SK-N-SH (cell line): ENCODE measurements at regions not wholly inside any gene's neighbourhood (a gene's known extent, or its start where the extent isn't known, plus 50 kb on each side); places are given as distances from the start of the nearest gene placed in this dataset.

Experiments
- CTCF ChIA-PET: fragments of 300-600, 350-600 bp; formaldehyde crosslinking; extraction: SDS; loops from one replicate; lab custom pipeline; 2021; lab: Yijun Ruan, JAX
- POLR2A ChIA-PET: fragments of 350-600 bp; sonication (Branson Sonifier 250); formaldehyde crosslinking; extraction: SDS; loops from one replicate; lab custom pipeline; 2020; ENCODE audit warnings: antibody characterized with exemption, inconsistent platforms; lab: Yijun Ruan, JAX
- DNase-seq: peaks from one replicate; pipeline ENCODE4 v3.0.0; 2012
- H2AFZ ChIP-seq: fragments of 200-600 bp; sonication (generic); 2 replicates; pipeline ENCODE4 v1.8.1; 2016; ENCODE audit warnings: antibody characterized with exemption, mild to moderate bottlenecking, low read depth
- H3F3A ChIP-seq: fragments of 200-600 bp; sonication (generic); replicated peaks from 2 replicates; pipeline ENCODE3; 2016; ENCODE audit warnings: antibody characterized with exemption, mild to moderate bottlenecking; ENCODE audit not compliant: insufficient read depth
- H3K27ac ChIP-seq, 2 experiments: fragments of 200-500 bp in 1 of 2; fragments of 200-600 bp in 1 of 2; sonication (Bioruptor generic) in 1 of 2; sonication (generic), shearing (Covaris generic) in 1 of 2; 2 replicates each; pipeline versions ENCODE4 v1.5.1 to v1.6.1; 2014 to 2016; ENCODE audit warnings: low read depth in 2 of 2, inconsistent platforms in 1 of 2, low read length in 1 of 2, mild to moderate bottlenecking in 1 of 2, mixed read lengths in 1 of 2
- H3K27me3 ChIP-seq: fragments of 200-600 bp; sonication (generic), shearing (Covaris generic); 2 replicates; pipeline ENCODE4 v1.6.1; 2016; ENCODE audit warnings: mixed run types; ENCODE audit not compliant: insufficient read depth
- H3K36me3 ChIP-seq, 2 experiments: fragments of 200-500 bp in 1 of 2; fragments of 200-600 bp in 1 of 2; sonication (Bioruptor generic) in 1 of 2; sonication (generic) in 1 of 2; replicated peaks in 1 of 2; 2 replicates each; pipeline versions ENCODE3 to v1.5.1; 2014 to 2016; ENCODE audit warnings: low read length in 1 of 2, mild to moderate bottlenecking in 1 of 2; ENCODE audit not compliant: insufficient read depth in 2 of 2, control insufficient read depth in 1 of 2
- H3K4me1 ChIP-seq, 2 experiments: fragments of 200-500 bp in 1 of 2; fragments of 200-600 bp in 1 of 2; sonication (Bioruptor generic) in 1 of 2; sonication (generic), shearing (Covaris generic) in 1 of 2; 2 replicates each; pipeline versions ENCODE4 v1.5.1 to v1.6.1; 2014 to 2016; ENCODE audit warnings: low read depth in 1 of 2, low read length in 1 of 2, mixed run types in 1 of 2; ENCODE audit not compliant: insufficient read depth in 2 of 2, control insufficient read depth in 1 of 2
- H3K4me2 ChIP-seq: fragments of 200-600 bp; sonication (generic), shearing (Covaris generic); 2 replicates; pipeline ENCODE4 v1.6.1; 2017; ENCODE audit warnings: mixed run types
- H3K4me3 ChIP-seq, 2 experiments: fragments of 200-500 bp in 1 of 2; fragments of 200-600 bp in 1 of 2; sonication (Bioruptor generic) in 1 of 2; sonication (generic), shearing (Covaris generic) in 1 of 2; 2 replicates each; pipeline versions ENCODE4 v1.5.1 to v1.8.1; 2014 to 2016; ENCODE audit warnings: low read depth in 2 of 2, inconsistent platforms in 1 of 2, low read length in 1 of 2, mild to moderate bottlenecking in 1 of 2, mixed read lengths in 1 of 2, moderate library complexity in 1 of 2
- H3K79me2 ChIP-seq: fragments of 200-600 bp; sonication (generic); 2 replicates; pipeline ENCODE4 v1.8.1; 2017; ENCODE audit warnings: mild to moderate bottlenecking; ENCODE audit not compliant: insufficient read depth
- H3K9ac ChIP-seq: fragments of 200-600 bp; sonication (generic); 2 replicates; pipeline ENCODE4 v1.6.1; 2017; ENCODE audit warnings: mixed run types
- H3K9me2 ChIP-seq: fragments of 200-600 bp; sonication (generic); 2 replicates; pipeline ENCODE4 v1.6.1; 2017; ENCODE audit warnings: mixed run types
- H3K9me3 ChIP-seq: fragments of 200-600 bp; sonication (generic); 2 replicates; pipeline ENCODE4 v1.6.1; 2017; ENCODE audit warnings: mixed run types, mild to moderate bottlenecking, moderate library complexity
- H4K20me1 ChIP-seq: fragments of 200-600 bp; sonication (generic); 2 replicates; pipeline ENCODE4 v1.6.1; 2017; ENCODE audit warnings: mild to moderate bottlenecking, mixed run types; ENCODE audit not compliant: insufficient read depth
- CHD2 ChIP-seq: fragments of 150-350 bp; IDR thresholded peaks from 2 replicates; pipeline ENCODE4 v1.6.1; 2018; ENCODE audit warnings: low read length; ENCODE audit not compliant: partially characterized antibody
- EP300 ChIP-seq, 2 experiments: IDR thresholded peaks; 2 replicates each; pipeline versions ENCODE4 v1.4.0 to v1.6.1; 2012; ENCODE audit warnings: borderline replicate concordance in 1 of 2, low read depth in 1 of 2, low read length in 1 of 2
- FOXJ3 ChIP-seq: sonication (generic); formaldehyde crosslinking; IDR thresholded peaks from 2 replicates; pipeline ENCODE4 v1.5.1; 2020; ENCODE audit warnings: mild to moderate bottlenecking, missing genetic modification reagents
- FOXM1 ChIP-seq: IDR thresholded peaks from 2 replicates; pipeline ENCODE4 v1.4.0; 2012; ENCODE audit warnings: low read depth, mild to moderate bottlenecking
- GABPA ChIP-seq: IDR thresholded peaks from 2 replicates; pipeline ENCODE4 v1.4.0; 2012; ENCODE audit warnings: low read depth, mild to moderate bottlenecking
- IRF3 ChIP-seq: fragments of 150-350 bp; IDR thresholded peaks from 2 replicates; pipeline ENCODE4 v1.6.1; 2016; ENCODE audit warnings: mild to moderate bottlenecking, low read depth, low read length
- JUND ChIP-seq: IDR thresholded peaks from 2 replicates; pipeline ENCODE4 v1.4.0; 2012
- MEF2A ChIP-seq: IDR thresholded peaks from 2 replicates; pipeline ENCODE4 v1.4.0; 2012; ENCODE audit warnings: low read depth, borderline replicate concordance
- NFIC ChIP-seq: IDR thresholded peaks from 2 replicates; pipeline ENCODE4 v1.4.0; 2012; ENCODE audit warnings: borderline replicate concordance
- NRF1 ChIP-seq: IDR thresholded peaks from 2 replicates; pipeline ENCODE4 v1.6.1; 2012; ENCODE audit warnings: low read depth, mild to moderate bottlenecking, low read length
- PBX3 ChIP-seq: IDR thresholded peaks from 2 replicates; pipeline ENCODE4; 2012
- POLR2AphosphoS5 ChIP-seq: IDR thresholded peaks from 2 replicates; pipeline ENCODE4 v1.6.1; 2012; ENCODE audit warnings: low read depth, low read length
- RCOR1 ChIP-seq: fragments of 150-350 bp; IDR thresholded peaks from 2 replicates; pipeline ENCODE4 v1.6.1; 2017; ENCODE audit warnings: antibody characterized with exemption, low read length
- RXRA ChIP-seq: IDR thresholded peaks from 2 replicates; pipeline ENCODE4 v1.4.0; 2012; ENCODE audit warnings: low read depth, mild to moderate bottlenecking, borderline replicate concordance
- SIN3A ChIP-seq: IDR thresholded peaks from 2 replicates; pipeline ENCODE4 v1.6.1; 2012; ENCODE audit warnings: low read depth, mild to moderate bottlenecking, low read length, moderate library complexity, borderline replicate concordance
- TAF1 ChIP-seq: IDR thresholded peaks from 2 replicates; pipeline ENCODE4 v1.6.1; 2012; ENCODE audit warnings: low read depth, mild to moderate bottlenecking, low read length, moderate library complexity, borderline replicate concordance
- USF2 ChIP-seq: fragments of 150-350 bp; IDR thresholded peaks from 2 replicates; pipeline ENCODE4 v1.6.1; 2017; ENCODE audit warnings: antibody characterized with exemption, low read length, low read depth, borderline replicate concordance
- YY1 ChIP-seq: IDR thresholded peaks from 2 replicates; pipeline ENCODE4 v1.4.0; 2012; ENCODE audit warnings: low read depth, mild to moderate bottlenecking
- ZBTB33 ChIP-seq: IDR thresholded peaks from 2 replicates; pipeline ENCODE4 v1.4.0; 2012; ENCODE audit warnings: low read depth, borderline replicate concordance
- WGBS: methylation state at CpG from one replicate; pipeline ENCODE4 v1.1.6; 2017; ENCODE audit warnings: low lambda C conversion rate; 5-methylcytosine and 5-hydroxymethylcytosine counted together

GRCh38 chr17:77807051-77807745 is 151.3 kb upstream of the TNRC6C start:
- WGBS: 58% methylated on average over 11 of the region's 12 CpGs
- CTCF ChIA-PET: interaction anchor here (1.3 to 1.7 kb wide), 3 partner anchors 8 to 271 kb away, joined by 3 to 8 read pairs (median 7); no protein-coding TSS in a partner anchor
- H3F3A ChIP-seq: no peaks in the 10 kb centered on the region

More at GRCh38 chr17:77807051-77807745, 151.3 kb upstream of the TNRC6C start:
- Histone ChIP-seq H4K20me1 (no peaks in the 10 kb centered on the region), H3K9me2 (no peaks in the 10 kb centered on the region), H3K9me3 (no peaks in the 10 kb centered on the region), H3K27ac (no peak overlapping the region), H3K79me2 (no peaks in the 10 kb centered on the region), H3K36me3 (no peaks in the 10 kb centered on the region), H3K9ac (no peak overlapping the region), H3K4me2 (no peak overlapping the region), H2AFZ (no peak overlapping the region), H3K27me3 (no peaks in the 10 kb centered on the region; the same call in 1 of the 2 replicates), H3K4me1 (peaks cover 5 to 23% of the 10 kb centered on the region in 2 experiments; a peak in 3 of 4 replicates), H3K4me3 (no peak overlapping the region)
- POLR2A ChIA-PET: interaction anchor here (1.1 kb wide), 1 partner anchor 8 kb away, joined by 3 read pairs; no protein-coding TSS in a partner anchor
- DNase-seq: no peak
- TF ChIP-seq FOXJ3 (CRISPR knock-in tag) (no peak), ZBTB33 (no peak), NFIC (no peak), PBX3 (no peak), FOXM1 (no peak), CHD2 (no peak), IRF3 (no peak), SIN3A (no peak), JUND (no peak), RCOR1 (no peak), EP300 (IDR thresholded peaks at IDR 0.05; ENCODE audit: borderline replicate concordance in 1 of 2, low read depth in 1 of 2, low read length in 1 of 2) (no peak), NRF1 (no peak), RXRA (no peak), GABPA (no peak), TAF1 (no peak), YY1 (no peak), USF2 (no peak), MEF2A (no peak), POLR2AphosphoS5 (no peak)
